D341Med (cell line): ENCODE measurements at regions not wholly inside any gene's neighbourhood (a gene's known extent, or its start where the extent isn't known, plus 50 kb on each side); places are given as distances from the start of the nearest gene placed in this dataset.

ENCODE experiments used
- DNase-seq: peaks from one replicate; pipeline ENCODE4 v3.0.0; 2012; ENCODE audit warnings: low spot score

DNA sequence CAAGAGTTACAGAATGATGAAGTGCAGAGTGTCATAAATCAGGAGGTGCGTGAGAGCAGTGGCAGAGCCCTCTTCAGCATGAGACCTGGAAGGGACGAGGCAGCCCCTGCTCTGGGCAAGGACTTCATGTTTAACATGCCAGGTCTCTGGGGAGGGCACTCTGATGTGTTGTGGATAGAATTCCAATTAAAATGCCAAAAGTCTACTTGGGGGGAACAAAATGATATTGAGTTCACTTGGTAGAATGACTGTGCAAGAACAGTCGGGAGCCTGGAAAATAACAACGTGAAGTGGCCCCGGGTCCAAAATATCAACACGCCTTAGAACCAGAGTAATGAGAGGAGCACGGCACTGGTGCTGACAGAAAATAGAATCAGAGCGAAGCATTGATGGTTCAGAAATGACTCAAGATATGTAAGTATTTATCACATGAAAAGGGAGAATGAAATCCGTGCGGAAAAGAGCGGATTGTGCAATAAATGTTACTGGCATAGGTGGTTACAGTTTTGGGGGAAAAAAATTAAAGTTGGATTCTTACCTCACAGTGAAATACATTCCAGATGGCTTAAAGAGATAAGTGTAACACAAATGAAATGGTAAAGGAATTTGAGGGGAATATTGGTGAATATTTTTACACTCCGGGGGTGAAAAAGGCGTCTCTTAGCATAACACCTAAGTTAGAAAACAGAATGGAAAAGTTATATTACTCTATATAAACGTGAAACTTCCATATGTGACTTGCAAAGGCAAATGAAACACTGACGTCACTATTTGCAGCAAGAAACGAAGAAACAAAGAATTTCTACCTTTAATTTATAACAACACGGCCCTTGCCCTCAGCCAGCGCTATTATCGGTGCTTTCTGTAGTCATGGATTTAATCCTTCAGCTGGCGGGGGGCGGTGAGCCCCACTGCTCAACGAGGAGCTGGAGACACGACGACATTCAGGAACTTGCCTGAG is 159.4 kb upstream of the TWIST2 start:
- DNase-seq: no peak

DNA sequence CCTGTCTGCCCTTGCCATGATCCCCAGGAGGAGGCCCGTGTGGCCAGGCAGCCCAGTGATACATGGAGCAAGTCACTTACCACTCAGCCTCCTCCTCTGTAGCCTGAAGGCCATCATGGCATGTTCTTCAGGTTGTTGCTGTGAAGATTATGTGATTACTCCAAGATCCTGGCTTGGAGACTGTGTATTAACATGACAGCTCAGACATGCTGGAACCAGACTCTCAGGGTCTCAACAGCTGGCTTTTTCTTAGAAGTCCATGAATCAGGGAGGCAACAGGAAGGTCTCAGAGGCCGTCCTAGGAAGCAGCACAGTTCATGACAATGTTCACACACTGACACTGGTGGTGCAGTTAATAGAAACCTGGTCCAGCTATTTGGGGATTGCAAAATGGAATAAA is 158.6 kb upstream of the TWIST2 start:
- no peak for DNase-seq

DNA sequence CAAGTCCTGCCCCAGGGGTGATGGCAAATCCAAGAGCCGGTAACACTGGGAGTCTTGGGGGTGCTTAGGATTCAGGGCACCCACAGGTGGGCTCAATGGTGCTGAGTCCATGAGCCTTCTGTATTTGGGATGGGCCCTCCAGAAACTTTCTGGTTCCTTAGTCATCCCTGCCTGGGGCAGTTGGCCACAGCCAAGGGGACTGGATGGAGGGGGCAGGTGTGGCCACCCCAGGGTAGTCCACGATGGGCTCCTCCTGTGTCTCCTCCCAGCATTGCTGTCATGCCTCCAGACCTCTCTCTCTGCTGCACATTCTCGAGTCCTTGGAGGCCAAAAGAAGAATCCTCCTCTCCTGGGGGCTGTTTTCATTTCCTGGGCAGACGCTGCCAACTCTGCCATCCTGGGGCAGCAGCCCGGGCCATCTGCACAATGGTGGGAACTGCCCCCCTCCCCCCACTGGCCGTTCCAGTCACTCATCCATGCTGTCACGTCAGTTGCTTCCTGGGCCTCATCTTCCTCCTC is 158.0 kb upstream of the TWIST2 start:
- DNase-seq: no peak

DNA sequence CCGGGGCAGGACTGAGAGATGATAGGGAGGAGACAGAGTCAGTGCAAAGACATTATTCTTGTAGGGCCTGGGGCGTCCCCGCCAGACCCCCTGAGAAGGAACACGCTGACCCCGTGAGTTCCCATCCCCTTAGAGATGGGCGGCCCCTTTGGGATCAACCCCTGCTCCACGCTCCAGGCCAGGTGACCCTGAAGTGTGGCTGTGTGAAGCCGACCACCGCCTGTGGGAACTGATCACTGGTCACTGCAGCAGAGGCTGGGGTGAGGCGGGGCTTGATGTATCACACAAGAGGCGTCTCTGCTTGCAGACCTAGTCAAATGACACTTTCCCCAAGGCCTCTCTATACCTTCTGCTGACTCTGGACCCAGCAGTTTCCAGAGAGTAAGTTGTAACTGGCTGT is 157.4 kb upstream of the TWIST2 start:
- DNase-seq: no peak

DNA sequence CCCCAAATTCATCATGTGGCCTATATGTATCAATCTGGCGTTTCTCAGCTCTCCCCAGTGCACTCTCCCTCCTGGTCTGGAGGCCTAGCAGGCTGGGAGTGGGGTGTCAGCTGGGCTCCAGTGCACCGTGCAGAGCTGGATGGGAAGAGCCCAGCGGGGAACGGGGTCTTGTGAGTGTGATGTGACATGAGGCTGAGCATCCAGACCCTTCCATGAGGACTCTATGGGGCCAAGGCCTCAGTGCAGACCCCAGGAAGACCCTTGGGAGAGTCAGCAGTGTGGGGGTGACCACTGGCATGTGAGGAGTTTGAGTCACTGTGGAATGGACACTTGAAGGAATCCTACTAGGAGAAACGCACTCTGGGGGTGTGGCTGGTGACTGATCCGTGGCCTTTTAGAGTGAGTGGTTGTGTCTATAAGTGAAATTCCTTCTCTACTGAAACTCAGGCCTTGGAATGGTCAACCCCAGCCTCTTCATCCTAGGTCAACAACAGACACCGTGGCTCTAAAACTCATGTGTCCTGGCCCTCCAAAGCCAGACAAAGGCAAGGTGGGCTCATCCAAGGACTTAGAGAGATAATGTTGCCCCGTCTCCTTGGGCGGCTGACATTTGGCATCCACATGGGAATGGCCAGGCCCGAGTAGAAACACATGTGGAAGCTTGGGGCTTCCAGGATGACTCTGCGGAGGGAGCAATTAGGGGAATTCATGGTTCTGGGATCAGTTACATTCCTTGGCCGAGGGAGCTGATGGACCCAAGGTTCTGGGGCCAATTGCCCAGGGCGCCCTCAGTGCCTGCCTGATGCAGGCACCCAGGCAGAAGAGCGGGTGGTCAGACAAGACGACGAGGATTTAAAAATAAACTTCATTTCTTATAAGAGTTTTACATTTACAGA is 156.0 kb upstream of the TWIST2 start:
- DNase-seq: no peak

DNA sequence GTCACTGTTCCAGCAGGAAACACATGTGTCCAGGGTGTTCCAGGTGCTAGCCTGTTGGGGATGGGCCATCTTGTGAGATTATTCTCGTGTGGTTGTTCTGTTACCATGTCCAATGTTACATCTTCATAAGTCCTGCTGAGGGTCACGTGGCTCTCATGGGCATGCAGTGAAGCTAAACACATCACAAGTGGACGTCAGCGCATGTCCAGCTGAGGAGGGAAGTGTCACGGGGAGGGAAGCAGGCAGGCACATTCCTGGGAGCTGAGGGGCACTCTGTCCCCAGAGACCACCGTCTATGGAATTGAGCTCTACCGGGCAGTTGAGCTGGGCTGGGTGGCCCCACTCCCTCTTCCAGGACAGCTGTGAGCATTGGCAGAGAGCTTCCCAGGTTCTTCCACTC is 155.3 kb upstream of the TWIST2 start:
- no peak for DNase-seq

DNA sequence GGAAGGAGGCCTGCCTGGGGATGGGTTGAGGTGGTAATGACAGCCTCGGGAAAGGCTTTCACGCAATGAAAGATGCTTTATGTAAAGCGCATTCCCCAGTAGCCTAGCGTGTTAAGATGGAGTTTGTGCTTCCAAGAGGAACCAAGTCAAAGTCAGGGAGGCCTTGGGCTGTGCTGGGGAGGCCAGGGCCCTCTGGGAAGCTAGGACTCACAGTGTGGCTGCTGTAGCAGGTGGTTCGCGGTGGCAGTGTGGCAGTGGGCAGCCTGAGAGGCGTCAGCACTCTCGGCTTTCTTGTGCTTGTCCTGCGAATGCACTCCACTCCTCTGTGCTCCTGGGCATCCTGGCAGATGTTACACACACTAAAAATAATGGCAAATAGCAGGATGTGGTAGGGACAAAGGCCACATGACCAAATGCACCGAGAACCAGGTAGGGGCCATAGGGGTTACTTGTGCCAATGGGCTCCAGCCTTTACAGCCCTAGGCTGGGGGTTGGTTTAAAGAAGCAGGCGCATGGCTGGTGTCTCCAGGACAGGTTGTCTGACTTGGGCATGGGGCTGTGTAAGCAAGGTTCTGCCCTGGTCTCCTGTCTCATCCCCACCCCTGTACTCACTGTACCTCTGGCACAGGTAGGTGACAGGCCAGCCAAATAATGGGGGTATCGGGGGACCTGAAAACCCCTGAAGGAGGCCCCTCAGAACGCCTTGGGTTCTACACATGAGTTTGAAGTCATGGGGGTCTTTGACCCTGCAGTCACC is 154.4 kb upstream of the TWIST2 start:
- DNase-seq: no peak

DNA sequence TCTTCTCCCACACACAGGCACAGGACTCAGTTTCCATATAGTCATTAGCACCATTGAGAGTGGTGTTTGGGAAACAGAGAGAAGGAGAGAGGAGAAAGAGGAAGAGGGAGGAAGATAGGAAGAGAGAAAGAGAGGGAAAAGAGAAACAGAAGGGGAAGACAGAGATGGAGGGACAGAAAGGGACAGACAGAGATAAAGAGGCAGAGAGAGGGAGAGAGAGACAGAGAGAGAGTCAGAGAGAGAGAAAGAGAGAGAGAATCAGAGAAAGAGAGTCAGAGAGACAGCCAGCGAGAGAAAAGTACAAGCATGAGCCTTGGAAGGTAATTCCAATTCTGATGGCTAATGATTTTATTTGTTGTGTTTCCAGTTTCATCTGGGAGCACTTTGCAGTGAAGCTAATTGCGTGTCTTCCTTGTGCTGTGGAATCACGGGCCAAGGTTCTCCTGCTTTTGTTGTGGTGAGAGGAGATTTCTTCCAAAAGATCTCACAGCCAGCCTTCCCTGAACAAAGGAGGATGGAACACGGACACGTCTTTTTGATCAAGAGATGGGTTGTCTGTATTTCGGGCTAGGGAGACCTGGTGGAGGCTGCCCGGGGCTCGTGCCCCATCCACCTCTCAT is 153.6 kb upstream of the TWIST2 start:
- DNase-seq: no peak

DNA sequence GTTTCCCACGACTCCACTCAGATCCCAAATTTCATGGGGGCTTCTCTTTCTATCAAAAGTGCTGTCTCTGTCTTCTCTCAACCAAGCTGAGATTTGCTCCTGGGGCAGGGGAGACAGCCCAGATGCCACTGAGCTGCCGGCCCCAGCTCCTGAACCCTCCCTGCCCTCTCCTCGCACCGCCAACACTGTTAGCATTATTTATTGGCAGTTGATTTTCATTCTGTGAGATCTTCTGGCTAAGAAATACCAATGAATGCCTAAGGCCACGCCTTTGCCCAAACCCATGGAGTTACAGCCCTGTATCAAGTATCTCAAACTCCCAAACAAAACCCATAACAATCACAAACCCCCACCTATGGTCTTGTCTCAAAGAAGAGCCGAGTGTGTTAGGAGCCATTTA is 153.0 kb upstream of the TWIST2 start:
- DNase-seq: no peak

DNA sequence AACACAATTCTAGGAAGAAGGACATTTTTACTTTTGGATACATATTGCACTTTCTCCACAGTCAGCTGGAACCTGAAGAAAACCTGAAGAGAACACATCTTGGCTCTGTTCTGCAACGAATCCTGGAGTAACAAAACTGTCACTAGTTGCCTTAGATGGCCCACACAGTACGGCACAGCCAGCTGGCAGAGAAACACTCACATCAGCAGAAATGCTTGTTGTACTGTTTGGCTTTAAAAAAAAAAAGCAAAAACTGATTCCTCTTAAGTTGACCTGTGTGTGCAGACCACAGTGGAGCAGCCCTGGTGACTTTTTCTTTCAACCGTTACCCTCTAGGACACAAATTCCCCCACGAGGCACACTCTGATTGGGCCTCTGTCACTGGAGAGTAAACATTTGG is 152.3 kb upstream of the TWIST2 start:
- no peak for DNase-seq

DNA sequence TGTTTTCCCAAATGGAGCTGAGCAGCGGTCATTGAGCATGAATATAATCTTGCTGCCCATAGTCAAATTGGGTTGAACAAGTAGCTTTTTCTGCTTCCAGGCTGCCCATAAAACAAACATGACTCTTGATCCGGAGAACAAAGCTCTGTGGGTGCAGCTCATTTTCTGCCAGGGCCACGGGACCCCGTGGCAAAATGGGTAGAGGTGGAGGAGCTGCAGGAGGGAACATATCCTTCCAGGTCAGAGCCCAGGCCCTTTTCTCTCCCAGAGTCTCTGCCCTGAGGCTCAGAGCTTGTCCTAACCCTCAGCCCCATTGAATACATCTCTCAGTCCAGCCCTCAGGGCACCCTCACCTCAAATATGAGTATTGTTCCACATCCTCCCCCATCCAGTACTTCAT is 151.6 kb upstream of the TWIST2 start:
- no peak for DNase-seq

DNA sequence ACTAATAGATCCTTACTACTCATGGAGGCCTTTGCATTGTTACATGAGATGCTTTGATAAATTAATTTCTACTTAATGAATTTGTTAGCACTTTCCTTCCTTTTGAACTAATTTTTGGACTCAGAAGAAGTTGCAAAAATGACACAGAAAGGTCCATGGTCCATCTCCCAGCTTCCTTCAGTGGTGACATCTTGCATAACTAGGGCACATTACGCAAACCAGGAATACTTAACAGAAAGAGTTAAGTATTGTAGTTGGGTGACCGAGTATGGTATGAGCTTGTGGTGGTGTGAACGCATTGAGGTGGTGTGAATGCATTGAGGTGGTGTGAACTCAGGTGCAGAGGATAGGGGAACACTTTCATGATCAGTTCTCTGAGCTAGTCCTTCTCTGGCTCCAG is 151.1 kb upstream of the TWIST2 start:
- DNase-seq: no peak

DNA sequence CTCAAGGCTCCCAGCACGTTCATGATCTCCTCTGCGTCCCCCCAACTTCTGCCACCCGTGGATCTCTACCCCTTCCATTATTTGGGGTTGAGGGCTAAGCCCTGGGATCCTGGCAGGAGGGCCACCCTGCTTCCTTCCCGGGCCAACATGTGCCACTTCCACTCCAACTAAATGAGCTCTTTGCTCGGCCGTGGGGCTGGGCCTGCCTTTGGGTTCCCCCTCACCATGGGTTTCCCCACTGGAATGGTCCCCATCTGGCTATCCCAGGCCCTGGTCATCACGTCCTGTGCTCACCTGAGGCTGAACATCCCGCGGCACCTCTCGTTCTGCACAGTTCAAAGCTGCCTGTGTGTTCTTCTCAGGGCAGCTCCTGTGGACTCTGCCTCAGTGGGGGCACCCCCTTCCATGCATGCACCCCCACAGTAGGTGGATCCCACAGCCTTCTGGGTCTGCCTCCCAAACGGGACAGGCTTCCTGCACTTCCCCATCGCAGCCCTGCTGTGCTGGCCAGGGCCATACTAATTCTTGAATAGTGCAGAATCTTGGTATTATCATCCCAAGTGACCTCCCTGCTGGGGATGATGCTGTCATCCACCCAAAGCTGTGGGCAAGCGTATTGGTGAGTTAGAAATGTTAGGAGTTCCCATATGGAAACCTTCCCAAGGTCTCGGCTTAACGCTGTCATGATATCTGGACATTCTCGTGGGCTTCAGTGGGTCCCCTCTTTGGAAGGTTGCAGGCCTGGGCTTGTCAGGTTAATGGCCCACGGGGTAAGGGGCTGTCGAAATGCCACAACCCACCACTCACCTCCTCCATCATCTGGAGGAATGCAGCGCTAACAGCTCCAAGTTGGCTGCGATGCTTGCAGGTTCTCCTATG is 150.5 kb upstream of the TWIST2 start:
- no peak for DNase-seq

DNA sequence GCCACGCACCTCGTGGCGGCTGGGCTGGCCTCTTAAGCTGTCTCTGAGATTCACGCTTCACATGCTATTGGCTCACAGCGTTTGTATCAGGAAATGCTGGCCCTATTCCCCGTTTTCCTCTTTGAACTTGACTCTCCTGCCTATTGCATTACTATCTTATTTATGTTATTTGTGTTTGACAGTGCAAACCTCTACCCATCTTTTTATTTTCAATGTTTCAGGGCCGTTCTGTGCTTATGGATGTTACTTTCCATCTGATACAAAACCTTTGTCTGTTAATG is 149.9 kb upstream of the TWIST2 start:
- no peak for DNase-seq

DNA sequence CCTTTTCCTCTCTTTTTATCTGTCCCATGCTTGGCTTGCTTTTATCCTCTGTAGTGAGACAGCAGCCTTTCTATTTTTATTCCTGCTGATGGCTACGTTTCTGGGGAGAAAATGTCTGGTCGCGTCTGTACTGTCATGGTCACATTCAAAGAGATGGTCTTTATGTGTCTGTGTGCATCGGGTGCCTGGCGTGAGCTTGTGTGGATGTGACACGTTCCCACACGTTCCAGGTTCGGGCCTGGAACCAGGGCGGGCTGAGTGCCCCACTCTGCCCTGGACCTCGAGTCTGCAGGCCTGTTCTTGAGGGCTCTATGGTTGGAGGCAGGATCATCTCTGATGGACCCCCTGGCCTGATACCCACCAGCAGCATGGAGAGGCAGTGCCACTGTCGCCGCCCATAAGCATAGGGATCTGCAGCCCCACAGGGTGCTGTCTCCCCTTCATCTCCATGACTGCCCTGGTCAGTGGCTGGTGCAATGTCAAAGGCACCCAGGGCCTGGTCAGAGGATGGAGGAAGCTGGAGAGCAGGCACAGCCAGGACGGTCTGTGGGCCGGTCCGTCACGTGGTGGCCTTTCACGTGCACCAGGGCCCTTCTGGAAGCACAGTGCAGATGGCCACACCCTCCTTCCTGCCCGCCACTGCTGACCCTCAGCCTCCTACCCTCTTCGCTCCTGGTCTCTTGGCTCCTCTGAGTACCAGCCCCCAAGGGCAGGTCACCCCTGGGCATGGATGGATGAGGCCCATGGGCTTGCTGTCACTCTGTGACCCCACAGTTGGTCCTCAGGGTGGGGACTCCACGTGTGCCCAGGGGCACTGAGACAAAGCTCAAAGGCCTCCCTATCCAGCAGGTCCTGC is 149.2 kb upstream of the TWIST2 start:
- DNase-seq: no peak

DNA sequence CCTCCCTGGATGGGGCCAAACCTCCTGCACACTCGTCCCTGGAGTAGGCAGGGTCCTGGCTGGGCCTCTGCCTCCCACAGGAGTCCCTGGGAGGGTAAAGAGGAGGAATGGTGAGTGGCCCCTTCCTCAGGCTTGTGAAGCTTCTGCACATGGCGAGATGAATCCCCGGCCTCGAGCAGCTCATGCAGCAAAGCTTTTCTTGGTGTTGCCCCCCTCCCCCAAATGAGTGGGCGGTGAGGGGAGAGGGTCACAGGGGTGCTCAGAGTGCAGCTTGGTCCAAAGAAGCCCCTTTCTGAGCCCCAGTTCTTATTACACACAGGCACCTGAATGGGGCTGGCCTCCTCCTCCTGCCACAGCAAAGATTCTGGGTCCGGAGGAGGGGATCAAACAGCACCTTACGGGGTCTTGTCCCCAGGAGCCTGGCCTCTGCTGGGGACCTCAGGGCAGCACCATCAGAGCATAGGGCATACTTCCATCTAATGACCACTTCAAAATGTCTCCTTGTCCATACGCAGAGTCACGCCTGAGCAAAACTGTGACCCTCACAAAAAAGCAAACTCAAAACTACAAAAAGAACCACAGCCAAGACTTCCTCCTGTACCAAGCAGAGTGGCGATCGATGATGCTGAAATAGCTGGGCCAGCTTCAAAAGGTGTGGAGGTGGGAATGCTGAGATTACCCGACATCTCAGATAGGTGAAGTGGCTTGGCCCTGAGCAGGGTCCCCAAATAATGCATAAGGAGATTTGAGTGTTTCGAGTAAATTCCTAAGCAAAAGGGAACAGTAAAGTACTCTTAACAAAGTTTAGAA is 148.4 kb upstream of the TWIST2 start:
- no peak for DNase-seq

DNA sequence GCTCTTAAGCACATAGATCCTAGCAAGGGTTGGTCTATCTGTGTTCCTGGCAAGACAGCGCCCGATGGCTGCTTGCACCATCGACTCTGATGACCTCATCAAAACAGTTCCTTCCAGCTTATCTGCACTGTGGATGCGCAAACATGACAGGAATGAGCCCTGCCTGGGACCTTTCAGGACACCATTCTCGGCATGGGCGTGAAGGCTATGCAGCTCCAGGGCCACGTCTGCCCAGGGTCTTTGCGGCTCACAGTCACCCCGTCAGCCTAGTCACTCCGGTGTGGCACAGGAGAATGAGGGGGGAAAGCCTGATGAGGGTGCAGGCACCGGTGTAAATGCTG is 147.8 kb upstream of the TWIST2 start:
- no peak for DNase-seq

DNA sequence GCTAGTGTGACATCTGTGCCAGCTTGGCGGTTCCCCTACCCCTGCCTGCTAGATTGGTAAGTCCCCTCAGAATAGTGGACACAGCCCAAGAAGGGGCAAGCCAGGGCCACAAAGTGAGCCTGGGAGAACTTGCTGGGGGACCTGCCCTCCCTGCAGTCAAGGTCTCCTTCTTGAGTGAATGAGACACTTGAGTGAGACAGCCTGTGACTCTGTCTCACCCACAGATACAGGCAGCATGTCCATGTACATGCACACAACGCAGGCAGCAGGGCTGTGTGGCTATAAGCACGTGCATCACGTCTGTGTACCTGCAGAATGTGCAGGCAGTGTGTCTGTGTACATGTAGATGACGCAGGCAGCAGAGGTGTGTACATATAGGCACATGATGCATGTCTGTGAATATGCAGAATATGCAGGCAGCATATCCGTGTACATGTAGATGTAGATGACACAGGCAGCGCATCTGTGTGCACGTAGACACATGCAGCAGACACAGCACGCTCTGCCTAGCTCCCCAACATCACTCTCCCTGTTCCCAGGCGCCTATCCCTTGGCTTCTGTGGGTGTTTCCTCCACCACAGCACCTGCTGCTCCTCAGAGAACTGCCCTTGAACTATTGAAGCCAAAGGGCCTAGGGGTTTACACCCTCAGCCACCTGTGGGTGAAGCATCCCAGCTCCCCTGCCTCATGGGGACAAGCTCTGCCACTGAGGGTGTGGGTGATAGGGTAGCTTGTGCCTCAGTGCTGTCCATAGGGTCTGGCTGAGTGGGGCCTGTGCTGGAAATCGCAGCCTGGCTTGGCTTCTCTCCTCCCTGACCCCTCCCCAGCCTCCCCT is 147.2 kb upstream of the TWIST2 start:
- DNase-seq: no peak
